GM23338 (cell line): ENCODE measurements at regions not wholly inside any gene's neighbourhood (a gene's known extent, or its start where the extent isn't known, plus 50 kb on each side); places are given as distances from the start of the nearest gene placed in this dataset.

Source experiments
- ATAC-seq: fragments of 200-7000 bp; cut with Tn5 transposase; 3 replicates; pipeline ENCODE4 v1.9.1; 2020
- DNase-seq: peaks from one replicate; pipeline ENCODE4 v3.0.0-alpha.2; 2015; ENCODE audit warnings: low spot score
- H2AFZ ChIP-seq: fragments of 200-600 bp; sonication (generic); 2 replicates; pipeline ENCODE4 v1.8.0; 2016; ENCODE audit warnings: antibody characterized with exemption, mild to moderate bottlenecking, moderate library complexity
- H3F3A ChIP-seq: fragments of 200-600 bp; sonication (generic); replicated peaks from 2 replicates; pipeline ENCODE4 v1.8.0; 2017; ENCODE audit warnings: antibody characterized with exemption, mixed run types, low read depth
- H3K27ac ChIP-seq: fragments of 200-600 bp; sonication (generic); 2 replicates; pipeline ENCODE4 v1.6.1; 2016; ENCODE audit warnings: low read depth
- H3K27me3 ChIP-seq: fragments of 200-600 bp; sonication (generic); 2 replicates; pipeline ENCODE4 v1.8.0; 2016; ENCODE audit warnings: mild to moderate bottlenecking, mixed run types, moderate library complexity; ENCODE audit not compliant: insufficient read depth
- H3K36me3 ChIP-seq: fragments of 200-600 bp; sonication (generic); 2 replicates; pipeline ENCODE4 v1.8.0; 2016; ENCODE audit warnings: mild to moderate bottlenecking; ENCODE audit not compliant: insufficient read depth
- H3K4me1 ChIP-seq: fragments of 200-600 bp; sonication (generic); 2 replicates; pipeline ENCODE4 v1.8.0; 2016; ENCODE audit warnings: mild to moderate bottlenecking, moderate library complexity; ENCODE audit not compliant: insufficient read depth
- H3K4me2 ChIP-seq: fragments of 200-600 bp; sonication (generic); 2 replicates; pipeline ENCODE4 v1.7.1; 2017; ENCODE audit warnings: mixed run types
- H3K4me3 ChIP-seq: fragments of 200-600 bp; sonication (generic); 2 replicates; pipeline ENCODE4 v1.6.1; 2016; ENCODE audit warnings: mixed run types
- H3K79me2 ChIP-seq: fragments of 200-600 bp; sonication (generic); replicated peaks from 2 replicates; pipeline ENCODE4 v1.8.0; 2017; ENCODE audit warnings: mild to moderate bottlenecking; ENCODE audit not compliant: insufficient read depth
- H3K9me2 ChIP-seq: fragments of 200-600 bp; sonication (generic); 2 replicates; pipeline ENCODE4 v1.8.0; 2017; ENCODE audit not compliant: insufficient read depth
- H4K20me1 ChIP-seq: fragments of 200-600 bp; sonication (generic); replicated peaks from 2 replicates; pipeline ENCODE4 v1.8.0; 2017; ENCODE audit warnings: mild to moderate bottlenecking; ENCODE audit not compliant: insufficient read depth
- H3K27ac Mint-ChIP-seq: 2 replicates; pipeline ENCODE4 v1.8.0; 2020; ENCODE audit warnings: inconsistent platforms, mild to moderate bottlenecking, moderate library complexity, mixed read lengths
- H3K27me3 Mint-ChIP-seq: 3 replicates; pipeline ENCODE4 v1.8.0; 2022; ENCODE audit warnings: low read depth, mild to moderate bottlenecking, moderate library complexity, mixed read lengths, inconsistent platforms; ENCODE audit not compliant: insufficient read depth, poor library complexity
- H3K36me3 Mint-ChIP-seq: 3 replicates; pipeline ENCODE4 v1.8.0; 2021; ENCODE audit warnings: low read depth, mild to moderate bottlenecking, inconsistent platforms, moderate library complexity, mixed read lengths
- H3K4me1 Mint-ChIP-seq: 3 replicates; pipeline ENCODE4 v1.8.0; 2020; ENCODE audit warnings: mild to moderate bottlenecking, inconsistent platforms, mixed read lengths
- H3K4me3 Mint-ChIP-seq: 3 replicates; pipeline ENCODE4 v1.8.0; 2021; ENCODE audit warnings: moderate library complexity, mild to moderate bottlenecking, inconsistent platforms, mixed read lengths
- H3K9me3 Mint-ChIP-seq: 3 replicates; pipeline ENCODE4 v1.8.0; 2020; ENCODE audit warnings: moderate library complexity, mild to moderate bottlenecking, inconsistent platforms, mixed read lengths
- EZH2 ChIP-seq: fragments of 200-600 bp; sonication (generic); IDR thresholded peaks from one replicate; pipeline ENCODE4 v1.8.0; 2017; ENCODE audit warnings: antibody characterized with exemption, mild to moderate bottlenecking, low read depth; ENCODE audit not compliant: unreplicated experiment
- EZH2phosphoT487 ChIP-seq: fragments of 200-600 bp; sonication (generic); IDR thresholded peaks from one replicate; pipeline ENCODE4 v1.8.1; 2018; ENCODE audit warnings: antibody characterized with exemption; ENCODE audit not compliant: unreplicated experiment
- JUNB ChIP-seq: IDR thresholded peaks from one replicate; pipeline ENCODE4 v1.6.1; 2016; ENCODE audit warnings: antibody characterized with exemption; ENCODE audit not compliant: unreplicated experiment
- NANOG ChIP-seq: IDR thresholded peaks from 2 replicates; pipeline ENCODE4 v1.6.1; 2016; ENCODE audit warnings: antibody characterized with exemption, borderline replicate concordance
- POLR2AphosphoS5 ChIP-seq: IDR thresholded peaks from 2 replicates; pipeline ENCODE4 v1.6.1; 2016; ENCODE audit warnings: antibody characterized with exemption, low read depth
- STAT1 ChIP-seq: IDR thresholded peaks from one replicate; pipeline ENCODE4 v1.6.1; 2016; ENCODE audit warnings: antibody characterized with exemption; ENCODE audit not compliant: unreplicated experiment
- ZNF114 ChIP-seq: fragments of 250-450 bp; sonication (Bioruptor Pico); IDR thresholded peaks from 2 replicates; pipeline ENCODE4 v1.5.0; 2020; ENCODE audit warnings: mild to moderate bottlenecking, moderate library complexity
- TF ChIP-seq, protein P1 (sequence below): fragments of 250-450 bp; sonication (Bioruptor Pico); IDR thresholded peaks from 2 replicates; pipeline ENCODE4 v1.5.0; 2020; ENCODE audit warnings: mild to moderate bottlenecking, moderate library complexity
- TF ChIP-seq, protein P2 (sequence below): IDR thresholded peaks from one replicate; pipeline ENCODE4 v1.6.1; 2018; ENCODE audit warnings: antibody characterized with exemption; ENCODE audit not compliant: unreplicated experiment
- TF ChIP-seq, protein P3 (sequence below): IDR thresholded peaks from 2 replicates; pipeline ENCODE4 v1.6.1; 2016; ENCODE audit warnings: antibody characterized with exemption

DNA sequence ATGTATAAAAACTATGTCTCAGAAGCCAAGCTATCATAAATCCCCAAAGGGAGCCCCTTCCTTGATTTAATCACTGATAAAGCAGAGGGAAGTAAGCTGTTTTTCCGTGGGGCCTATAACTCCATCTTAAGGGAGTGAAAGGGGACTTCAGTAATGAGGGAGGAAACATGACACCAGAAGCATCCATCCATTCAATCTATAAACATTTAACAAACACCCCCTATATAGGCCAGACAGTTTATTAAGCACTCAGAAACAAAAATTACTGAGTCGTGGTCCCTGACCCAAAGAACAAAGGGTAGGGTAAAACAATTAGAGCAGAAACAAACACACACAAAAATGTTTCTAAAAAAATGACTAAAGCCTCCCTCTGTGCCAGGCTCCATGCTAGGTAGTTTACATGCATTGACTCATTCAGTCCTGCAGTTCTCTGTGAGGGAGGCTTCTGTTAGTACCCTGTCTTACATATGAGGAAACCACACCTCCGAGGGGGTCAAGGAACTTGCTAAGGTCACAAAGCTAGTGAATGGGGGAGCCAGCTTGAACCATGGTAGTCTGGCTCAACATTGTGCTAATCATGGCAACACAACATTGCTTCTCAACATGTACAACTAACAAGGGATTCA lies 472.1 kb downstream of the CDH2 start (continued):
- TF ChIP-seq STAT1, result no peak
- TF ChIP-seq, protein P1, sequence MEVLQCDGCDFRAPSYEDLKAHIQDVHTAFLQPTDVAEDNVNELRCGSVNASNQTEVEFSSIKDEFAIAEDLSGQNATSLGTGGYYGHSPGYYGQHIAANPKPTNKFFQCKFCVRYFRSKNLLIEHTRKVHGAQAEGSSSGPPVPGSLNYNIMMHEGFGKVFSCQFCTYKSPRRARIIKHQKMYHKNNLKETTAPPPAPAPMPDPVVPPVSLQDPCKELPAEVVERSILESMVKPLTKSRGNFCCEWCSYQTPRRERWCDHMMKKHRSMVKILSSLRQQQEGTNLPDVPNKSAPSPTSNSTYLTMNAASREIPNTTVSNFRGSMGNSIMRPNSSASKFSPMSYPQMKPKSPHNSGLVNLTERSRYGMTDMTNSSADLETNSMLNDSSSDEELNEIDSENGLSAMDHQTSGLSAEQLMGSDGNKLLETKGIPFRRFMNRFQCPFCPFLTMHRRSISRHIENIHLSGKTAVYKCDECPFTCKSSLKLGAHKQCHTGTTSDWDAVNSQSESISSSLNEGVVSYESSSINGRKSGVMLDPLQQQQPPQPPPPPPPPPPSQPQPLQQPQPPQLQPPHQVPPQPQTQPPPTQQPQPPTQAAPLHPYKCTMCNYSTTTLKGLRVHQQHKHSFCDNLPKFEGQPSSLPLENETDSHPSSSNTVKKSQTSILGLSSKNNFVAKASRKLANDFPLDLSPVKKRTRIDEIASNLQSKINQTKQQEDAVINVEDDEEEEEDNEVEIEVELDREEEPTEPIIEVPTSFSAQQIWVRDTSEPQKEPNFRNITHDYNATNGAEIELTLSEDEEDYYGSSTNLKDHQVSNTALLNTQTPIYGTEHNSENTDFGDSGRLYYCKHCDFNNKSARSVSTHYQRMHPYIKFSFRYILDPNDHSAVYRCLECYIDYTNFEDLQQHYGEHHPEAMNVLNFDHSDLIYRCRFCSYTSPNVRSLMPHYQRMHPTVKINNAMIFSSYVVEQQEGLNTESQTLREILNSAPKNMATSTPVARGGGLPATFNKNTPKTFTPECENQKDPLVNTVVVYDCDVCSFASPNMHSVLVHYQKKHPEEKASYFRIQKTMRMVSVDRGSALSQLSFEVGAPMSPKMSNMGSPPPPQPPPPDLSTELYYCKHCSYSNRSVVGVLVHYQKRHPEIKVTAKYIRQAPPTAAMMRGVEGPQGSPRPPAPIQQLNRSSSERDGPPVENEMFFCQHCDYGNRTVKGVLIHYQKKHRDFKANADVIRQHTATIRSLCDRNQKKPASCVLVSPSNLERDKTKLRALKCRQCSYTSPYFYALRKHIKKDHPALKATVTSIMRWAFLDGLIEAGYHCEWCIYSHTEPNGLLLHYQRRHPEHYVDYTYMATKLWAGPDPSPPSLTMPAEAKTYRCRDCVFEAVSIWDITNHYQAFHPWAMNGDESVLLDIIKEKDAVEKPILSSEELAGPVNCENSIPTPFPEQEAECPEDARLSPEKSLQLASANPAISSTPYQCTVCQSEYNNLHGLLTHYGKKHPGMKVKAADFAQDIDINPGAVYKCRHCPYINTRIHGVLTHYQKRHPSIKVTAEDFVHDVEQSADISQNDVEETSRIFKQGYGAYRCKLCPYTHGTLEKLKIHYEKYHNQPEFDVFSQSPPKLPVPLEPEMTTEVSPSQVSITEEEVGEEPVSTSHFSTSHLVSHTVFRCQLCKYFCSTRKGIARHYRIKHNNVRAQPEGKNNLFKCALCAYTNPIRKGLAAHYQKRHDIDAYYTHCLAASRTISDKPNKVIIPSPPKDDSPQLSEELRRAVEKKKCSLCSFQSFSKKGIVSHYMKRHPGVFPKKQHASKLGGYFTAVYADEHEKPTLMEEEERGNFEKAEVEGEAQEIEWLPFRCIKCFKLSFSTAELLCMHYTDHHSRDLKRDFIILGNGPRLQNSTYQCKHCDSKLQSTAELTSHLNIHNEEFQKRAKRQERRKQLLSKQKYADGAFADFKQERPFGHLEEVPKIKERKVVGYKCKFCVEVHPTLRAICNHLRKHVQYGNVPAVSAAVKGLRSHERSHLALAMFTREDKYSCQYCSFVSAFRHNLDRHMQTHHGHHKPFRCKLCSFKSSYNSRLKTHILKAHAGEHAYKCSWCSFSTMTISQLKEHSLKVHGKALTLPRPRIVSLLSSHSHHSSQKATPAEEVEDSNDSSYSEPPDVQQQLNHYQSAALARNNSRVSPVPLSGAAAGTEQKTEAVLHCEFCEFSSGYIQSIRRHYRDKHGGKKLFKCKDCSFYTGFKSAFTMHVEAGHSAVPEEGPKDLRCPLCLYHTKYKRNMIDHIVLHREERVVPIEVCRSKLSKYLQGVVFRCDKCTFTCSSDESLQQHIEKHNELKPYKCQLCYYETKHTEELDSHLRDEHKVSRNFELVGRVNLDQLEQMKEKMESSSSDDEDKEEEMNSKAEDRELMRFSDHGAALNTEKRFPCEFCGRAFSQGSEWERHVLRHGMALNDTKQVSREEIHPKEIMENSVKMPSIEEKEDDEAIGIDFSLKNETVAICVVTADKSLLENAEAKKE, result no peak
- no peak for TF ChIP-seq NANOG
- TF ChIP-seq JUNB, result no peak
- no peak for TF ChIP-seq EZH2phosphoT487

DNA sequence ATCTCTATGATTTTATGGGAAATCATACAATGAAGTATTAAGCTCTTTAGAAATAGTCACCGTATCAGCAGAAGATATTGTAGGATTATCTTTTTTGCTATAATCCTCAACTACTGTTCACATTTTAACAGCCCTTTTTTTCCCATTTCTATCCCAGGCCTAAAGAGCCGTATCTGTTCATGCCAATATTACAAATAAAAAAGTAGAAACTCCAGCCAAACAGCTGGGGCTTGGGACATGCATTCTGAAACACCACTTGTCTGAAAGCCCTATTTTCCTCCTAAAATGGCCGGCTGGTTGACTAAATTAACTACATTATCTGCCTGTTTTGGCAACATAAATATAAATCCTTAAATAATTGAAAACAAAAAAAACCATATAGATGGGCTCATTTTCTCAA lies 477.8 kb downstream of the CDH2 start:
- Histone ChIP-seq H3K4me3 (no peak overlapping the region), H3K4me2 (no peak overlapping the region), H2AFZ (no peak overlapping the region), H3K4me1 (no peaks in the 10 kb centered on the region), H3K27me3 (no peaks in the 10 kb centered on the region), H3K27ac (no peak overlapping the region), H3K9me2 (peaks cover 10% of the 10 kb centered on the region; the same call in 1 of the 2 replicates), H4K20me1 (no peaks in the 10 kb centered on the region), H3K79me2 (no peaks in the 10 kb centered on the region), H3F3A (no peaks in the 10 kb centered on the region), H3K36me3 (no peaks in the 10 kb centered on the region)
- Mint-ChIP-seq H3K27ac (no peak overlapping the region), H3K9me3 (no peaks in the 10 kb centered on the region; the same call in 2 of the 3 replicates), H3K27me3 (peaks cover 3% of the 10 kb centered on the region), H3K4me3 (no peak overlapping the region), H3K4me1 (peaks cover 12% of the 10 kb centered on the region), H3K36me3 (peaks cover 3% of the 10 kb centered on the region; the same call in 2 of the 3 replicates)
- no peak for ATAC-seq
- DNase-seq, result no peak
- TF ChIP-seq EZH2 (no peak), EZH2phosphoT487 (no peak), POLR2AphosphoS5 (no peak), ZNF114 (CRISPR knock-in tag) (no peak), NANOG (no peak)
- TF ChIP-seq, protein P2, sequence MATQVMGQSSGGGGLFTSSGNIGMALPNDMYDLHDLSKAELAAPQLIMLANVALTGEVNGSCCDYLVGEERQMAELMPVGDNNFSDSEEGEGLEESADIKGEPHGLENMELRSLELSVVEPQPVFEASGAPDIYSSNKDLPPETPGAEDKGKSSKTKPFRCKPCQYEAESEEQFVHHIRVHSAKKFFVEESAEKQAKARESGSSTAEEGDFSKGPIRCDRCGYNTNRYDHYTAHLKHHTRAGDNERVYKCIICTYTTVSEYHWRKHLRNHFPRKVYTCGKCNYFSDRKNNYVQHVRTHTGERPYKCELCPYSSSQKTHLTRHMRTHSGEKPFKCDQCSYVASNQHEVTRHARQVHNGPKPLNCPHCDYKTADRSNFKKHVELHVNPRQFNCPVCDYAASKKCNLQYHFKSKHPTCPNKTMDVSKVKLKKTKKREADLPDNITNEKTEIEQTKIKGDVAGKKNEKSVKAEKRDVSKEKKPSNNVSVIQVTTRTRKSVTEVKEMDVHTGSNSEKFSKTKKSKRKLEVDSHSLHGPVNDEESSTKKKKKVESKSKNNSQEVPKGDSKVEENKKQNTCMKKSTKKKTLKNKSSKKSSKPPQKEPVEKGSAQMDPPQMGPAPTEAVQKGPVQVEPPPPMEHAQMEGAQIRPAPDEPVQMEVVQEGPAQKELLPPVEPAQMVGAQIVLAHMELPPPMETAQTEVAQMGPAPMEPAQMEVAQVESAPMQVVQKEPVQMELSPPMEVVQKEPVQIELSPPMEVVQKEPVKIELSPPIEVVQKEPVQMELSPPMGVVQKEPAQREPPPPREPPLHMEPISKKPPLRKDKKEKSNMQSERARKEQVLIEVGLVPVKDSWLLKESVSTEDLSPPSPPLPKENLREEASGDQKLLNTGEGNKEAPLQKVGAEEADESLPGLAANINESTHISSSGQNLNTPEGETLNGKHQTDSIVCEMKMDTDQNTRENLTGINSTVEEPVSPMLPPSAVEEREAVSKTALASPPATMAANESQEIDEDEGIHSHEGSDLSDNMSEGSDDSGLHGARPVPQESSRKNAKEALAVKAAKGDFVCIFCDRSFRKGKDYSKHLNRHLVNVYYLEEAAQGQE, result no peak
- TF ChIP-seq, protein P3, sequence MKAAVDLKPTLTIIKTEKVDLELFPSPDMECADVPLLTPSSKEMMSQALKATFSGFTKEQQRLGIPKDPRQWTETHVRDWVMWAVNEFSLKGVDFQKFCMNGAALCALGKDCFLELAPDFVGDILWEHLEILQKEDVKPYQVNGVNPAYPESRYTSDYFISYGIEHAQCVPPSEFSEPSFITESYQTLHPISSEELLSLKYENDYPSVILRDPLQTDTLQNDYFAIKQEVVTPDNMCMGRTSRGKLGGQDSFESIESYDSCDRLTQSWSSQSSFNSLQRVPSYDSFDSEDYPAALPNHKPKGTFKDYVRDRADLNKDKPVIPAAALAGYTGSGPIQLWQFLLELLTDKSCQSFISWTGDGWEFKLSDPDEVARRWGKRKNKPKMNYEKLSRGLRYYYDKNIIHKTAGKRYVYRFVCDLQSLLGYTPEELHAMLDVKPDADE, result no peak
